HCT116 (cell line): ENCODE measurements at regions not wholly inside any gene's neighbourhood (a gene's known extent, or its start where the extent isn't known, plus 50 kb on each side); places are given as distances from the start of the nearest gene placed in this dataset.

ENCODE experiments used
- ATAC-seq: fragments of 200-7000 bp; cut with Tn5 transposase; 2 replicates; pipeline ENCODE4 v1.9.1; 2020; ENCODE audit warnings: mild to moderate bottlenecking, moderate library complexity
- BruUV-seq: library from RNA; stranded (reverse); fragments of 400-500 nt; replicated peaks from 2 replicates; lab custom pipeline; 2021; lab: Mats Ljungman, UMichigan
- CTCF ChIA-PET: fragments of 300-600 bp; sonication (Branson Sonifier 250); formaldehyde crosslinking; loops from one replicate; lab custom pipeline; 2021; ENCODE audit warnings: antibody characterized with exemption; lab: Charles Lee
- POLR2A ChIA-PET: fragments of 300-600, 350-600 bp; sonication (Branson Sonifier 250); formaldehyde crosslinking; loops from one replicate; lab custom pipeline; 2021; ENCODE audit warnings: antibody characterized with exemption; lab: Charles Lee
- RAD21 ChIA-PET, 2 experiments: fragments of 300-600 bp; sonication (Branson Sonifier 250); formaldehyde crosslinking; loops; one replicate each; lab custom pipeline; 2023; ENCODE audit warnings: low total read pairs in 2 of 2; ENCODE audit not compliant: uncharacterized antibody in 2 of 2, unreplicated experiment in 2 of 2, low non-redundant PET in 1 of 2; lab: Charles Lee
- DNase-seq: peaks from one replicate; pipeline ENCODE4 v3.0.0-alpha.2; 2010; ENCODE audit warnings: low read depth, low spot score
- H2AFZ ChIP-seq: fragments of 200-600 bp; shearing (Covaris generic), sonication (generic); 2 replicates; pipeline ENCODE4 v1.6.1; 2017; ENCODE audit warnings: low read depth, mixed run types, mixed read lengths, antibody characterized with exemption, low read length; ENCODE audit not compliant: poor library complexity, severe bottlenecking
- H3K27ac ChIP-seq: 2 replicates; pipeline ENCODE4 v1.5.1; 2012; ENCODE audit warnings: low read depth, low read length
- H3K27me3 ChIP-seq: fragments of 200-600 bp; sonication (generic); 2 replicates; pipeline ENCODE4 v1.6.1; 2016; ENCODE audit warnings: mixed run types, low read length, mixed read lengths; ENCODE audit not compliant: insufficient read depth
- H3K36me3 ChIP-seq, 2 experiments: fragments of 200-500 bp in 1 of 2; fragments of 200-600 bp in 1 of 2; sonication (Bioruptor generic) in 1 of 2; sonication (generic) in 1 of 2; 2 replicates each; pipeline versions ENCODE4 v1.5.1 to v1.6.1; 2014 to 2016; ENCODE audit warnings: low read length in 2 of 2, inconsistent platforms in 1 of 2, mixed read lengths in 1 of 2, mixed run types in 1 of 2; ENCODE audit not compliant: insufficient read depth in 2 of 2, control insufficient read depth in 1 of 2
- H3K4me1 ChIP-seq, 2 experiments: fragments of 200-600 bp in 1 of 2; sonication (generic) in 1 of 2; 2 replicates each; pipeline versions ENCODE4 v1.5.1 to v1.6.1; 2012 to 2017; ENCODE audit warnings: low read length in 2 of 2, inconsistent platforms in 1 of 2, mild to moderate bottlenecking in 1 of 2, mixed read lengths in 1 of 2, mixed run types in 1 of 2, moderate library complexity in 1 of 2; ENCODE audit not compliant: insufficient read depth in 2 of 2, control insufficient read depth in 1 of 2
- H3K4me2 ChIP-seq: fragments of 200-600 bp; sonication (generic); 2 replicates; pipeline ENCODE4 v1.6.1; 2017; ENCODE audit warnings: mixed run types, low read length, mixed read lengths
- H3K4me3 ChIP-seq, 2 experiments: fragments of 200-600 bp in 1 of 2; sonication (generic) in 1 of 2; replicated peaks in 1 of 2; 2 replicates each; pipeline ENCODE4 v1.5.1; 2011 to 2016; ENCODE audit warnings: low read length in 2 of 2, control low read depth in 1 of 2, low read depth in 1 of 2, mild to moderate bottlenecking in 1 of 2, mixed read lengths in 1 of 2, mixed run types in 1 of 2
- H3K79me2 ChIP-seq: fragments of 200-600 bp; sonication (generic); 2 replicates; pipeline ENCODE4 v1.6.1; 2017; ENCODE audit warnings: mild to moderate bottlenecking, mixed run types, low read length, moderate library complexity, mixed read lengths; ENCODE audit not compliant: insufficient read depth
- H3K9ac ChIP-seq: fragments of 200-600 bp; sonication (generic); 2 replicates; pipeline ENCODE4 v1.6.1; 2016; ENCODE audit warnings: low read length, mixed read lengths
- H3K9me2 ChIP-seq: fragments of 200-600 bp; sonication (generic), shearing (Covaris generic); 2 replicates; pipeline ENCODE4 v1.6.1; 2017; ENCODE audit warnings: mixed run types, mild to moderate bottlenecking, moderate library complexity; ENCODE audit not compliant: insufficient read depth
- H3K9me3 ChIP-seq, 2 experiments: fragments of 200-500 bp in 1 of 2; fragments of 200-600 bp in 1 of 2; sonication (Bioruptor generic) in 1 of 2; sonication (generic) in 1 of 2; 2 replicates each; pipeline ENCODE4 v1.6.1; 2014 to 2017; ENCODE audit warnings: low read length in 2 of 2, mixed read lengths in 2 of 2, inconsistent platforms in 1 of 2, low read depth in 1 of 2, mild to moderate bottlenecking in 1 of 2, mixed run types in 1 of 2, moderate library complexity in 1 of 2; ENCODE audit not compliant: control insufficient read depth in 1 of 2, insufficient read depth in 1 of 2
- H4K20me1 ChIP-seq: fragments of 200-600 bp; sonication (generic), shearing (Covaris generic); 2 replicates; pipeline ENCODE4 v1.6.1; 2017; ENCODE audit warnings: mixed run types, mild to moderate bottlenecking, moderate library complexity; ENCODE audit not compliant: insufficient read depth
- CEBPB ChIP-seq: IDR thresholded peaks from 2 replicates; pipeline ENCODE4 v1.6.1; 2012; ENCODE audit warnings: low read depth
- ELF1 ChIP-seq: IDR thresholded peaks from 2 replicates; pipeline ENCODE4 v1.6.1; 2012; ENCODE audit warnings: low read depth, borderline replicate concordance
- EZH2 ChIP-seq: fragments of 200-600 bp; sonication (generic); IDR thresholded peaks from 2 replicates; pipeline ENCODE4 v1.6.1; 2017; ENCODE audit warnings: antibody characterized with exemption, mixed run types
- FOSL1 ChIP-seq: IDR thresholded peaks from 2 replicates; pipeline ENCODE4 v1.6.1; 2012; ENCODE audit warnings: low read depth
- RAD21 ChIP-seq: IDR thresholded peaks from 2 replicates; pipeline ENCODE4 v1.6.1; 2012; ENCODE audit warnings: low read depth, mild to moderate bottlenecking
- SIN3A ChIP-seq: IDR thresholded peaks from 2 replicates; pipeline ENCODE4 v1.6.1; 2012; ENCODE audit warnings: low read depth
- TCF7L2 ChIP-seq: IDR thresholded peaks from 2 replicates; pipeline ENCODE4 v1.7.0; 2011; ENCODE audit warnings: borderline replicate concordance, inconsistent platforms; ENCODE audit not compliant: insufficient read depth, insufficient read length; ENCODE audit errors: extremely low read depth
- intact Hi-C: fragments of 100-400 bp; cut with micrococcal nuclease; formaldehyde crosslinking; loops from 2 replicates; pipeline ENCODE4 v1.10.0; 2022
- TF ChIP-seq, protein P1 (sequence below), 3 experiments: fragments of 200-600 bp in 1 of 3; sonication (generic) in 1 of 3; IDR thresholded peaks in 2 of 3; conservative IDR thresholded peaks in 1 of 3; 2 replicates each; pipeline ENCODE4 v1.5.1; 2012 to 2017; ENCODE audit warnings: low read depth in 2 of 3, low read length in 2 of 3, antibody characterized with exemption in 1 of 3, borderline replicate concordance in 1 of 3, control low read depth in 1 of 3, mild to moderate bottlenecking in 1 of 3, mixed read lengths in 1 of 3, mixed run types in 1 of 3, moderate library complexity in 1 of 3; ENCODE audit not compliant: insufficient read depth in 1 of 3
- TF ChIP-seq, protein P2 (sequence below): IDR thresholded peaks from 2 replicates; pipeline ENCODE4 v1.6.1; 2011; ENCODE audit warnings: mild to moderate bottlenecking, low read length, moderate library complexity; ENCODE audit not compliant: insufficient replicate concordance; ENCODE audit errors: extremely low read depth
- TF ChIP-seq, protein P3 (sequence below): IDR thresholded peaks from 2 replicates; pipeline ENCODE4 v1.6.1; 2012
- TF ChIP-seq, protein P4 (sequence below): IDR thresholded peaks from 2 replicates; pipeline ENCODE4 v1.6.1; 2012; ENCODE audit warnings: low read depth

DNA sequence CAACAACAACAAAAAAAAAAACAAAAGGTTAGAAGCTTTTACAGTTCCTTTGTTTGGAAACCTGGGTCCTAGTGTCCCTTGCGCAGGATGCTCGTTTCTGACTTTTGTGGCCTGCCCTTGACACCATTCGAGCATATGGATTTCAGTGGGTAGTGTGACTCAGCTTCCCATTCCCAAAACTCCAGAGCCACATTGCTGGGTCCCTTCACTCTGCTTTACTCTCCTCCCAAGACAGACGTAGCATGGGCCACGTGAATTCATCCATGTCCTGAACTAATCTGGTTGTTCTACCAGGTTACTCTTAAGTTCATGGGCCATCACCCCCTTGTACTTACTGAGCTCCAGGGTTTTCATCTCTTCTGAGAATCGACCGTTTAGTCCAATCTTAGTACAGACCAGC is 68.0 kb upstream of the MAX start:
- TF ChIP-seq RAD21 (no peak), EZH2 (no peak)
- TF ChIP-seq, protein P1, sequence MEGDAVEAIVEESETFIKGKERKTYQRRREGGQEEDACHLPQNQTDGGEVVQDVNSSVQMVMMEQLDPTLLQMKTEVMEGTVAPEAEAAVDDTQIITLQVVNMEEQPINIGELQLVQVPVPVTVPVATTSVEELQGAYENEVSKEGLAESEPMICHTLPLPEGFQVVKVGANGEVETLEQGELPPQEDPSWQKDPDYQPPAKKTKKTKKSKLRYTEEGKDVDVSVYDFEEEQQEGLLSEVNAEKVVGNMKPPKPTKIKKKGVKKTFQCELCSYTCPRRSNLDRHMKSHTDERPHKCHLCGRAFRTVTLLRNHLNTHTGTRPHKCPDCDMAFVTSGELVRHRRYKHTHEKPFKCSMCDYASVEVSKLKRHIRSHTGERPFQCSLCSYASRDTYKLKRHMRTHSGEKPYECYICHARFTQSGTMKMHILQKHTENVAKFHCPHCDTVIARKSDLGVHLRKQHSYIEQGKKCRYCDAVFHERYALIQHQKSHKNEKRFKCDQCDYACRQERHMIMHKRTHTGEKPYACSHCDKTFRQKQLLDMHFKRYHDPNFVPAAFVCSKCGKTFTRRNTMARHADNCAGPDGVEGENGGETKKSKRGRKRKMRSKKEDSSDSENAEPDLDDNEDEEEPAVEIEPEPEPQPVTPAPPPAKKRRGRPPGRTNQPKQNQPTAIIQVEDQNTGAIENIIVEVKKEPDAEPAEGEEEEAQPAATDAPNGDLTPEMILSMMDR (IDR thresholded peaks at IDR 0.05 in 2 of 3, conservative IDR thresholded peaks at IDR 0.05 in 1 of 3; ENCODE audit: borderline replicate concordance in 1 of 3, insufficient read depth in 1 of 3, low read depth in 2 of 3, low read length in 2 of 3), result no peak
- TF ChIP-seq, all 23 proteins: peak for 0
- ATAC-seq (no peak), DNase-seq (no peak)
- Histone ChIP-seq H2AFZ (no peak overlapping the region), H3K4me2 (no peak overlapping the region), H3K36me3 (no peaks in the 10 kb centered on the region), H4K20me1 (no peaks in the 10 kb centered on the region), H3K9me3 (no peaks in the 10 kb centered on the region), H3K4me1 (no peaks in the 10 kb centered on the region), H3K27me3 (no peaks in the 10 kb centered on the region), H3K4me3 (no peak overlapping the region), H3K27ac (no peak overlapping the region), H3K9ac (no peak overlapping the region), H3K79me2 (no peaks in the 10 kb centered on the region), H3K9me2 (no peaks in the 10 kb centered on the region)
- POLR2A ChIA-PET, result no interaction called here
- CTCF ChIA-PET, result no interaction called here
- RAD21 ChIA-PET, result no interaction called here
- intact Hi-C loops, result no loop called here
- no TSS peak for BruUV-seq

DNA sequence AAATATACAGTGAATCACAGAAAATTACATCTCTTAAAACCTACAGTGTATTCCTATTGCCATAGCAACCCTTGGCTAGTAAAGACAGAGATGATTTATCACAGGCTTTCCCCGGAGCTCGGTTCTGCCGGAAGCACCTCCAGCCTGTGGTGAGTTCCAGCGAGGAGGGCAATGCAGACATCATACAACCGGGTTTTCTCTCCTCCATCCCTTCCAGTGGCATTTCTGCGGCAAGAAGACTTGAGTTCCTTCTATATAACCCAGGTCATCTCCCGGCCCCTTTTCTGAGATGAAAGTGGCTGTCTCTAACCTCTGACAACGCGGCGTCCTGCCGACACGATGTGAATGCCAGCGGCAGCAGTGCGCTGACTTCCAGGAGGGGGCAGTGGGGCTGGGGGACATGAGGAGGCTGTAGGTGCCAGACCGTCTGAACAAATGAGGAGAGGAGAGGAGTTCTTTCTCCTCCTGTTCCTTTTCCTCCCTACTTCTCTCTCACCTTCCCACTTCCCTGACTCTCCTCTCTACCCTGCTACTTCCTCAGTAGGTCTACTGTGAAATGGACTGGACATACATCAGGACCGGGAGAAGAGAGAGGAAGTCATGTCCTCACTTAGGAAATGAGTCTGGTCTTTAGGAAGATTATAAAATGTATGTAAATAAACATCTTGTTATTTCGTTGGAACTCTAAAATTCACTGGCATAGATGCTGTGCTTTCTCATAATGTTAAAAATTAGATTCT is 68.6 kb upstream of the MAX start:
- Histone ChIP-seq H3K9me2 (no peaks in the 10 kb centered on the region), H3K27ac (no peak overlapping the region), H3K27me3 (no peaks in the 10 kb centered on the region), H4K20me1 (no peaks in the 10 kb centered on the region), H3K4me3 (no peak overlapping the region), H3K4me1 (no peaks in the 10 kb centered on the region), H2AFZ (no peak overlapping the region), H3K36me3 (no peaks in the 10 kb centered on the region), H3K9me3 (no peaks in the 10 kb centered on the region), H3K4me2 (no peak overlapping the region), H3K79me2 (no peaks in the 10 kb centered on the region), H3K9ac (no peak overlapping the region)
- RAD21 ChIA-PET, result no interaction called here
- BruUV-seq, result no TSS peak
- DNase-seq, result no peak
- no peak for ATAC-seq
- CTCF ChIA-PET, result no interaction called here
- POLR2A ChIA-PET, result no interaction called here
- intact Hi-C loops, result no loop called here
- TF ChIP-seq TCF7L2 (no peak), SIN3A (no peak), ELF1 (no peak), FOSL1 (no peak), RAD21 (no peak), CEBPB (no peak)
- TF ChIP-seq, protein P2, sequence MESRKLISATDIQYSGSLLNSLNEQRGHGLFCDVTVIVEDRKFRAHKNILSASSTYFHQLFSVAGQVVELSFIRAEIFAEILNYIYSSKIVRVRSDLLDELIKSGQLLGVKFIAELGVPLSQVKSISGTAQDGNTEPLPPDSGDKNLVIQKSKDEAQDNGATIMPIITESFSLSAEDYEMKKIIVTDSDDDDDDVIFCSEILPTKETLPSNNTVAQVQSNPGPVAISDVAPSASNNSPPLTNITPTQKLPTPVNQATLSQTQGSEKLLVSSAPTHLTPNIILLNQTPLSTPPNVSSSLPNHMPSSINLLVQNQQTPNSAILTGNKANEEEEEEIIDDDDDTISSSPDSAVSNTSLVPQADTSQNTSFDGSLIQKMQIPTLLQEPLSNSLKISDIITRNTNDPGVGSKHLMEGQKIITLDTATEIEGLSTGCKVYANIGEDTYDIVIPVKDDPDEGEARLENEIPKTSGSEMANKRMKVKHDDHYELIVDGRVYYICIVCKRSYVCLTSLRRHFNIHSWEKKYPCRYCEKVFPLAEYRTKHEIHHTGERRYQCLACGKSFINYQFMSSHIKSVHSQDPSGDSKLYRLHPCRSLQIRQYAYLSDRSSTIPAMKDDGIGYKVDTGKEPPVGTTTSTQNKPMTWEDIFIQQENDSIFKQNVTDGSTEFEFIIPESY, result no peak
- TF ChIP-seq, protein P3, sequence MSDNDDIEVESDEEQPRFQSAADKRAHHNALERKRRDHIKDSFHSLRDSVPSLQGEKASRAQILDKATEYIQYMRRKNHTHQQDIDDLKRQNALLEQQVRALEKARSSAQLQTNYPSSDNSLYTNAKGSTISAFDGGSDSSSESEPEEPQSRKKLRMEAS, result no peak
- TF ChIP-seq, protein P4, sequence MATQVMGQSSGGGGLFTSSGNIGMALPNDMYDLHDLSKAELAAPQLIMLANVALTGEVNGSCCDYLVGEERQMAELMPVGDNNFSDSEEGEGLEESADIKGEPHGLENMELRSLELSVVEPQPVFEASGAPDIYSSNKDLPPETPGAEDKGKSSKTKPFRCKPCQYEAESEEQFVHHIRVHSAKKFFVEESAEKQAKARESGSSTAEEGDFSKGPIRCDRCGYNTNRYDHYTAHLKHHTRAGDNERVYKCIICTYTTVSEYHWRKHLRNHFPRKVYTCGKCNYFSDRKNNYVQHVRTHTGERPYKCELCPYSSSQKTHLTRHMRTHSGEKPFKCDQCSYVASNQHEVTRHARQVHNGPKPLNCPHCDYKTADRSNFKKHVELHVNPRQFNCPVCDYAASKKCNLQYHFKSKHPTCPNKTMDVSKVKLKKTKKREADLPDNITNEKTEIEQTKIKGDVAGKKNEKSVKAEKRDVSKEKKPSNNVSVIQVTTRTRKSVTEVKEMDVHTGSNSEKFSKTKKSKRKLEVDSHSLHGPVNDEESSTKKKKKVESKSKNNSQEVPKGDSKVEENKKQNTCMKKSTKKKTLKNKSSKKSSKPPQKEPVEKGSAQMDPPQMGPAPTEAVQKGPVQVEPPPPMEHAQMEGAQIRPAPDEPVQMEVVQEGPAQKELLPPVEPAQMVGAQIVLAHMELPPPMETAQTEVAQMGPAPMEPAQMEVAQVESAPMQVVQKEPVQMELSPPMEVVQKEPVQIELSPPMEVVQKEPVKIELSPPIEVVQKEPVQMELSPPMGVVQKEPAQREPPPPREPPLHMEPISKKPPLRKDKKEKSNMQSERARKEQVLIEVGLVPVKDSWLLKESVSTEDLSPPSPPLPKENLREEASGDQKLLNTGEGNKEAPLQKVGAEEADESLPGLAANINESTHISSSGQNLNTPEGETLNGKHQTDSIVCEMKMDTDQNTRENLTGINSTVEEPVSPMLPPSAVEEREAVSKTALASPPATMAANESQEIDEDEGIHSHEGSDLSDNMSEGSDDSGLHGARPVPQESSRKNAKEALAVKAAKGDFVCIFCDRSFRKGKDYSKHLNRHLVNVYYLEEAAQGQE, result no peak
